IMR-90 (cell line): ENCODE measurements at regions not wholly inside any gene's neighbourhood (a gene's known extent, or its start where the extent isn't known, plus 50 kb on each side); places are given as distances from the start of the nearest gene placed in this dataset.

Experiments
- ATAC-seq: fragments of 200-7000 bp; cut with Tn5 transposase; 2 replicates; pipeline ENCODE4 v1.9.1; 2020; ENCODE audit warnings: low read depth, mild to moderate bottlenecking, moderate library complexity
- BruUV-seq: library from RNA; stranded (reverse); fragments of 400-500 nt; replicated peaks from 2 replicates; lab custom pipeline; 2021; lab: Mats Ljungman, UMichigan
- CTCF ChIA-PET: fragments of 300-600 bp; formaldehyde crosslinking; extraction: SDS; loops from one replicate; lab custom pipeline; 2021; ENCODE audit warnings: antibody characterized with exemption; lab: Yijun Ruan, JAX
- POLR2A ChIA-PET: fragments of 300-600 bp; sonication (Branson Sonifier 250); formaldehyde crosslinking; loops from one replicate; lab custom pipeline; 2022; ENCODE audit warnings: antibody characterized with exemption; ENCODE audit not compliant: unreplicated experiment; lab: Charles Lee
- DNase-seq: peaks from one replicate; pipeline ENCODE4 v3.0.0; 2013
- H2AFZ ChIP-seq: replicated peaks from 2 replicates; pipeline ENCODE3; 2013; ENCODE audit warnings: low read length, mild to moderate bottlenecking; ENCODE audit not compliant: poor library complexity
- H2AK5ac ChIP-seq: 2 replicates; pipeline ENCODE4 v1.6.1; 2013; ENCODE audit warnings: low read depth, low read length, inconsistent platforms
- H2AK9ac ChIP-seq: replicated peaks from 2 replicates; pipeline ENCODE3; 2013; ENCODE audit warnings: mild to moderate bottlenecking, low read depth, low read length, moderate library complexity; ENCODE audit not compliant: poor library complexity
- H2BK120ac ChIP-seq: 2 replicates; pipeline ENCODE4 v1.6.1; 2013; ENCODE audit warnings: low read depth, low read length, inconsistent platforms
- H2BK15ac ChIP-seq: 3 replicates; pipeline ENCODE4 v1.6.1; 2013; ENCODE audit warnings: low read depth, low read length, inconsistent platforms
- H2BK20ac ChIP-seq: 2 replicates; pipeline ENCODE4 v1.6.1; 2013; ENCODE audit warnings: low read depth, mild to moderate bottlenecking, inconsistent platforms, low read length, moderate library complexity
- H2BK5ac ChIP-seq: 2 replicates; pipeline ENCODE4 v1.6.1; 2013; ENCODE audit warnings: mild to moderate bottlenecking, low read depth, low read length, inconsistent platforms; ENCODE audit not compliant: poor library complexity, severe bottlenecking
- H3K14ac ChIP-seq: replicated peaks from 2 replicates; pipeline ENCODE4 v1.6.1; 2013; ENCODE audit warnings: low read depth, low read length, inconsistent platforms
- H3K18ac ChIP-seq: 2 replicates; pipeline ENCODE4 v1.6.1; 2013; ENCODE audit warnings: low read depth, low read length, control low read depth
- H3K23ac ChIP-seq: 2 replicates; pipeline ENCODE4 v1.6.1; 2013; ENCODE audit warnings: low read depth, low read length, inconsistent platforms
- H3K27ac ChIP-seq: 2 replicates; pipeline ENCODE4 v1.5.1; 2013; ENCODE audit warnings: mild to moderate bottlenecking, control low read depth, low read length; ENCODE audit not compliant: insufficient read depth
- H3K27me3 ChIP-seq: 2 replicates; pipeline ENCODE4 v1.6.1; 2013; ENCODE audit warnings: low read length; ENCODE audit not compliant: control insufficient read depth, insufficient read depth
- H3K36me3 ChIP-seq: 2 replicates; pipeline ENCODE4 v1.6.1; 2013; ENCODE audit warnings: low read length, mixed read lengths; ENCODE audit not compliant: control insufficient read depth, insufficient read depth
- H3K4ac ChIP-seq: 2 replicates; pipeline ENCODE4 v1.6.1; 2013; ENCODE audit warnings: low read depth, low read length, inconsistent platforms
- H3K4me1 ChIP-seq: 2 replicates; pipeline ENCODE4 v1.6.1; 2013; ENCODE audit warnings: low read length, mixed read lengths; ENCODE audit not compliant: control insufficient read depth, insufficient read depth
- H3K4me2 ChIP-seq: 2 replicates; pipeline ENCODE4 v1.6.1; 2013; ENCODE audit warnings: low read depth, mild to moderate bottlenecking, control low read depth, low read length, moderate library complexity
- H3K4me3 ChIP-seq: 2 replicates; pipeline ENCODE4 v1.5.1; 2013; ENCODE audit warnings: low read depth, mild to moderate bottlenecking, control low read depth, low read length, moderate library complexity; ENCODE audit not compliant: insufficient read depth
- H3K56ac ChIP-seq: 2 replicates; pipeline ENCODE4 v1.6.1; 2013; ENCODE audit warnings: low read length, inconsistent platforms; ENCODE audit not compliant: insufficient read depth; ENCODE audit errors: extremely low read depth
- H3K79me1 ChIP-seq, 2 experiments: 2 replicates each; pipeline ENCODE4 v1.6.1; 2013; ENCODE audit warnings: low read length in 2 of 2, inconsistent platforms in 1 of 2, low read depth in 1 of 2
- H3K9ac ChIP-seq: 2 replicates; pipeline ENCODE4 v1.6.1; 2013; ENCODE audit warnings: low read depth, low read length, control low read depth
- H3K9me1 ChIP-seq: 2 replicates; pipeline ENCODE4 v1.6.1; 2013; ENCODE audit warnings: low read length, inconsistent platforms; ENCODE audit not compliant: insufficient read depth
- H3K9me3 ChIP-seq: 2 replicates; pipeline ENCODE4 v1.6.1; 2013; ENCODE audit warnings: low read length; ENCODE audit not compliant: control insufficient read depth, insufficient read depth
- H4K20me1 ChIP-seq: 2 replicates; pipeline ENCODE4 v1.6.1; 2013; ENCODE audit warnings: low read length, inconsistent platforms; ENCODE audit not compliant: insufficient read depth
- H4K5ac ChIP-seq: 2 replicates; pipeline ENCODE4 v1.6.1; 2013; ENCODE audit warnings: mild to moderate bottlenecking, low read depth, low read length, control low read depth
- H4K8ac ChIP-seq, 2 experiments: 2 replicates each; pipeline ENCODE4 v1.6.1; 2013; ENCODE audit warnings: low read depth in 2 of 2, low read length in 2 of 2, control low read depth in 1 of 2, inconsistent platforms in 1 of 2
- H4K91ac ChIP-seq: 2 replicates; pipeline ENCODE4 v1.6.1; 2013; ENCODE audit warnings: low read depth, low read length, inconsistent platforms; ENCODE audit not compliant: insufficient read depth
- BHLHE40 ChIP-seq: fragments of 150-350 bp; IDR thresholded peaks from 2 replicates; pipeline ENCODE4 v1.6.1; 2016; ENCODE audit warnings: mild to moderate bottlenecking, low read depth, low read length
- CEBPB ChIP-seq: IDR thresholded peaks from 2 replicates; pipeline ENCODE4 v1.6.1; 2012; ENCODE audit warnings: low read depth, low read length, improper control_type of control experiment
- CTCF ChIP-seq: conservative IDR thresholded peaks from 2 replicates; pipeline ENCODE4 v1.5.1; 2012; ENCODE audit warnings: mild to moderate bottlenecking, low read depth, low read length, improper control_type of control experiment
- MAZ ChIP-seq: IDR thresholded peaks from 2 replicates; pipeline ENCODE4 v1.6.1; 2012; ENCODE audit warnings: low read depth, mild to moderate bottlenecking, low read length, improper control_type of control experiment, moderate library complexity, borderline replicate concordance
- NFE2L2 ChIP-seq: fragments of 150-350 bp; IDR thresholded peaks from 2 replicates; pipeline ENCODE4 v1.6.1; 2016; ENCODE audit warnings: low read depth, mild to moderate bottlenecking, low read length
- RAD21 ChIP-seq: IDR thresholded peaks from 2 replicates; pipeline ENCODE4 v1.6.1; 2012; ENCODE audit warnings: low read length, improper control_type of control experiment
- RCOR1 ChIP-seq: IDR thresholded peaks from 2 replicates; pipeline ENCODE4 v1.6.1; 2012; ENCODE audit warnings: mild to moderate bottlenecking, low read length, improper control_type of control experiment; ENCODE audit not compliant: insufficient replicate concordance
- RFX5 ChIP-seq: IDR thresholded peaks from 2 replicates; pipeline ENCODE4 v1.8.0; 2012; ENCODE audit warnings: low read depth, mild to moderate bottlenecking, low read length, moderate library complexity
- USF2 ChIP-seq: fragments of 150-350 bp; IDR thresholded peaks from 2 replicates; pipeline ENCODE4 v1.6.1; 2017; ENCODE audit warnings: mild to moderate bottlenecking, antibody characterized with exemption, low read length, low read depth
- WGBS, 2 experiments: methylation state at CpG; one replicate each; pipeline versions ENCODE4 v1.1.5 to v1.1.7; 2013; ENCODE audit warnings: missing lambda C conversion rate in 2 of 2; ENCODE audit not compliant: insufficient read length in 1 of 2; ENCODE audit errors: extremely low coverage in 2 of 2; 5-methylcytosine and 5-hydroxymethylcytosine counted together
- dilution Hi-C: fragments of 300-500 bp; cut with HindIII; formaldehyde crosslinking; loops from one replicate; pipeline ENCODE4 v1.14.3; 2018; ENCODE audit warnings: low sequenced_read_pairs; ENCODE audit not compliant: unreplicated experiment
- in situ Hi-C: fragments of 300-500 bp; cut with MboI; formaldehyde crosslinking; loops from 3 replicates; pipeline ENCODE4 v1.14.3; 2019; ENCODE audit warnings: low sequenced_read_pairs, inconsistent platforms, mixed read lengths
- intact Hi-C: fragments of 100-400 bp; cut with micrococcal nuclease; formaldehyde crosslinking; loops from 2 replicates; pipeline ENCODE4 v1.10.0; 2022

- dilution Hi-C loops (no loop called here), in situ Hi-C loops (no loop called here), intact Hi-C loops (no loop called here)
- no peak overlapping the region for H3K18ac ChIP-seq
- H2AFZ ChIP-seq, result no peak overlapping the region
- H2BK120ac ChIP-seq, result no peak overlapping the region
- no peak overlapping the region for H3K27ac ChIP-seq
- H4K91ac ChIP-seq, result no peak overlapping the region
- no TSS peak for BruUV-seq
- TF ChIP-seq RAD21 (no peak), RCOR1 (no peak), CEBPB (no peak), MAZ (no peak), BHLHE40 (no peak), CTCF (no peak), NFE2L2 (no peak), RFX5 (no peak), USF2 (no peak)
- ChIA-PET CTCF (no interaction called here), POLR2A (no interaction called here)
- no peak overlapping the region for H3K9ac ChIP-seq
- H3K4me1 ChIP-seq, result no peaks in the 10 kb centered on the region
- no peak overlapping the region for H2BK20ac ChIP-seq
- H3K79me1 ChIP-seq, result no peaks in the 10 kb centered on the region
- H3K4ac ChIP-seq, result no peak overlapping the region
- no peaks in the 10 kb centered on the region; the same call in 1 of the 2 replicates for H3K9me3 ChIP-seq
- no peak overlapping the region for H2AK9ac ChIP-seq
- no peak overlapping the region for H3K23ac ChIP-seq
- ATAC-seq (no peak), DNase-seq (no peak)
- H2AK5ac ChIP-seq, result no peak overlapping the region
- no peak overlapping the region for H4K5ac ChIP-seq
- no peaks in the 10 kb centered on the region for H4K20me1 ChIP-seq
- H3K9me1 ChIP-seq, result no peaks in the 10 kb centered on the region
- H2BK5ac ChIP-seq, result no peak overlapping the region
- H2BK15ac ChIP-seq, result no peak overlapping the region
- H3K4me3 ChIP-seq, result no peak overlapping the region
- H4K8ac ChIP-seq, result no peak overlapping the region
- H3K4me2 ChIP-seq, result no peak overlapping the region
- no peaks in the 10 kb centered on the region for H3K36me3 ChIP-seq
- no CpG with 5 or more reads among the region's 5 CpGs for WGBS, 2 experiments
- H3K27me3 ChIP-seq, result no peaks in the 10 kb centered on the region
- H3K56ac ChIP-seq, result no peak overlapping the region
- H3K14ac ChIP-seq, result no peak overlapping the region
These were observed 182.4 kb upstream of the CHRNA7 start for GRCh38 chr15:31847961-31848360.
